ENCODE measurements at regions not wholly inside any gene's neighbourhood (a gene's known extent, or its start where the extent isn't known, plus 50 kb on each side); places are given as distances from the start of the nearest gene placed in this dataset.

DNA sequence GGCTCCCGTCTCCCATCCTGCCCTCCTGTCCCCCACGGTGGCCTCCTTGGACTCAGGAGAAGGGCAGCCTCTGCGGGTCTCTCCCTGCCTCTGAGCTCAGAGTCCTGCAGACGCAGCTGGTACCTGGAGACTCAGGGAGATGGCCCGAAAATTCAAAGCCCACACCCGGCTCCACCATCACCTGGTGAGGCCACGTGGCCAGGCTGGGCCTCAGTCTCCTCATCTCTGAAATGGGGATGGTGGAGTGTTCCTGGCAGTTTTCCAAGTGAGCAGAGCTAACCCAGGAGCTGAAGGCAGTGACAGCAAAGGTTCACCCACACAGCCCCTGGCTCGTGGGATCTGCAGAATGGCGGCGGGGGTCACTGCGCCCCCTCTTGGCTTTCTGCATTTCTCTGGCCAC lies 62.1 kb upstream of the RXRA start:
- no peaks in the 10 kb centered on the region for H3K9me3 ChIP-seq
- intact Hi-C loops (cut with DNase I) = no loop called here
- 75 to 79% methylated on average over 7 to 9 of the region's 11 CpGs for WGBS, 2 donors

DNA sequence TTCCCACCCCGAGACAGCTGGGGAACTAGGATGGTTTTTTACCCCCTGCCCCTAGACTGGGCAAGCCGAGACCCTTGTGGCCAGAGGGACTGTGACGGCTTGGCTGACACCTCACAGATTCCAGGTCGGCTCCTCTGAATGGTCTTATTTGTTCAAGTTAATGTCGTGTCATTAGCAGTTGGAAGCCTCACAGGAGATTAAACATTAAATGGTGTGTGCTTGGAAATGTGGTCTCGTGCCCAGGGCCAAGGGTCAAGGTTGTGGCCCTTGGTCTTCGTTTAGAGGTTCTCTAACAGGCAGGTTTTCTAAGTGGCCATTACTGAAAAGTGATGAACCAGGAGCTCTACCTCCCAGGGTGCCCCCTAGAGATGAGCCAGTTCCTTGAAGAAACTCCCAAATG lies 61.2 kb upstream of the RXRA start:
- Histone ChIP-seq H3K27ac (no peak overlapping the region), H3K36me3 (no peaks in the 10 kb centered on the region), H3K4me1 (no peaks in the 10 kb centered on the region), H3K27me3 (no peaks in the 10 kb centered on the region), H3K4me3 (replicated peaks in 1 of 3) (no peak overlapping the region), H3K9me3 (no peaks in the 10 kb centered on the region)
- intact Hi-C loops (cut with DNase I) = no loop called here
- WGBS, 2 donors = 92 to 97% methylated on average over 7 of the region's 7 CpGs
- TF ChIP-seq, protein P1, sequence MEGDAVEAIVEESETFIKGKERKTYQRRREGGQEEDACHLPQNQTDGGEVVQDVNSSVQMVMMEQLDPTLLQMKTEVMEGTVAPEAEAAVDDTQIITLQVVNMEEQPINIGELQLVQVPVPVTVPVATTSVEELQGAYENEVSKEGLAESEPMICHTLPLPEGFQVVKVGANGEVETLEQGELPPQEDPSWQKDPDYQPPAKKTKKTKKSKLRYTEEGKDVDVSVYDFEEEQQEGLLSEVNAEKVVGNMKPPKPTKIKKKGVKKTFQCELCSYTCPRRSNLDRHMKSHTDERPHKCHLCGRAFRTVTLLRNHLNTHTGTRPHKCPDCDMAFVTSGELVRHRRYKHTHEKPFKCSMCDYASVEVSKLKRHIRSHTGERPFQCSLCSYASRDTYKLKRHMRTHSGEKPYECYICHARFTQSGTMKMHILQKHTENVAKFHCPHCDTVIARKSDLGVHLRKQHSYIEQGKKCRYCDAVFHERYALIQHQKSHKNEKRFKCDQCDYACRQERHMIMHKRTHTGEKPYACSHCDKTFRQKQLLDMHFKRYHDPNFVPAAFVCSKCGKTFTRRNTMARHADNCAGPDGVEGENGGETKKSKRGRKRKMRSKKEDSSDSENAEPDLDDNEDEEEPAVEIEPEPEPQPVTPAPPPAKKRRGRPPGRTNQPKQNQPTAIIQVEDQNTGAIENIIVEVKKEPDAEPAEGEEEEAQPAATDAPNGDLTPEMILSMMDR (IDR thresholded peaks at IDR 0.05) = no peak
- TF ChIP-seq POLR2A (IDR thresholded peaks at IDR 0.05) = no peak
- no peak for DNase-seq

More for the DNA sequence above, 62.1 kb upstream of the RXRA start:
- Histone ChIP-seq H3K4me3 (replicated peaks in 1 of 3) (no peak overlapping the region), H3K4me1 (no peaks in the 10 kb centered on the region), H3K27ac (no peak overlapping the region), H3K27me3 (no peaks in the 10 kb centered on the region), H3K36me3 (no peaks in the 10 kb centered on the region)
- no peak for TF ChIP-seq POLR2A (IDR thresholded peaks at IDR 0.05)
- TF ChIP-seq, protein P1 (IDR thresholded peaks at IDR 0.05) = no peak
- DNase-seq = no peak

DNA sequence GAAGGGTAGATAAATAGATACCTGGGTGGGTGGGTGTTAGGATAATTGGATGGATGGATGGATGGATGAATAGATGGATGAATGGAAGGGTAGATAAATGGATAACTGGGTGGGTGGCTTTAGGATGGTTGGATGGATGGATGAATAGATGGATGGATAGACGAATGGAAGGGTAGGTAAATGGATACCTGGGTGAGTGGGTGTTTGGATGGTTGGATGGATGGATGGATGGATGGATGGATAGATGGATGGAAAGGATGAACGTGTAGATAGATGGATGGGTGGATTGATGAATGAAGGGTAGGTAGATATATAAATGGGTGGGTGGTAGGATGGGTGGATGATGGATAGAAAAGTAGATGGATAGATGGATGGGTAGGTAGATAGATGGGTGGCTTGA lies 59.8 kb upstream of the RXRA start:
- intact Hi-C loops (cut with DNase I) = no loop called here
- TF ChIP-seq, protein P1 (IDR thresholded peaks at IDR 0.05) = no peak
- no peak for TF ChIP-seq POLR2A (IDR thresholded peaks at IDR 0.05)

DNA sequence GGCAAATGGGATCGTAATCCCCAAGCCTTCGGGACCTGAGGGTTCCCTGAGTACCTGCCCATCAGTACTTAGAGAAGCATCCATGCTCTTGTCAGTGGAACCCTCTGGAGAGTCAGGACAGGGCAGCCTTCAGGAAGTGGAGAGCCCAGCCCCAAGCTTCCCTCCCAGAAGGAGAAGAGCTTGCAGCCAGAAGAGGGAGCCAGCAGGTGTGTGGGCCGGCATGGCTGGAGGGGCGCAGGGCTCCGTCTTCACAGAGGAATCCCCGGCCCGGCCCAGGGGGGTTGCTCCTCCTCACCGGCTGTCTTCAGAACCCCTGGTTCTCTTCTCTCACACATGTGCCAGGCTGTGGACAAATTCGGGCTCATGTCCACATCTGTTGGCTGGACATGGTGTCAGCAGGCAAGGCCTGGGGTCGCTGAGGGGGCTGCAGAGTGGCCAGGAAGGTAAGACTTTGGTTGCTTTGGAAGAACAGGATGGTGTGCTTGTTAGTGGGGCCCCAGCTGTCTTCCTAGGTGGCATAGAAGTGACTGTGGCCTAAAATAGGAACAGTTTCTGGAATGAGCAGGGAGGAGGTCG lies 58.9 kb upstream of the RXRA start:
- H3K9me3 ChIP-seq = no peaks in the 10 kb centered on the region
- DNase-seq = no peak
- 83 to 95% methylated on average over 8 to 10 of the region's 11 CpGs for WGBS, 2 donors
- no peak overlapping the region for H3K27ac ChIP-seq
- no peak overlapping the region for H3K4me3 ChIP-seq (replicated peaks in 1 of 3)
- intact Hi-C loops (cut with DNase I) = no loop called here
- no peak for TF ChIP-seq POLR2A (IDR thresholded peaks at IDR 0.05)
- TF ChIP-seq, protein P1 (IDR thresholded peaks at IDR 0.05) = no peak
- H3K27me3 ChIP-seq = no peaks in the 10 kb centered on the region
- no peaks in the 10 kb centered on the region for H3K36me3 ChIP-seq
- H3K4me1 ChIP-seq = peaks cover 0 to 18% of the 10 kb centered on the region in 2 donors

More for the DNA sequence above, 59.8 kb upstream of the RXRA start:
- peaks cover 0 to 8% of the 10 kb centered on the region in 2 donors for H3K4me1 ChIP-seq
- no peaks in the 10 kb centered on the region for H3K36me3 ChIP-seq
- H3K4me3 ChIP-seq (replicated peaks in 1 of 3) = no peak overlapping the region
- WGBS, 2 donors = 90 to 92% methylated on average over 2 of the region's 2 CpGs
- H3K27ac ChIP-seq = no peak overlapping the region
- H3K9me3 ChIP-seq = no peaks in the 10 kb centered on the region
- no peak for DNase-seq
- no peaks in the 10 kb centered on the region for H3K27me3 ChIP-seq

DNA sequence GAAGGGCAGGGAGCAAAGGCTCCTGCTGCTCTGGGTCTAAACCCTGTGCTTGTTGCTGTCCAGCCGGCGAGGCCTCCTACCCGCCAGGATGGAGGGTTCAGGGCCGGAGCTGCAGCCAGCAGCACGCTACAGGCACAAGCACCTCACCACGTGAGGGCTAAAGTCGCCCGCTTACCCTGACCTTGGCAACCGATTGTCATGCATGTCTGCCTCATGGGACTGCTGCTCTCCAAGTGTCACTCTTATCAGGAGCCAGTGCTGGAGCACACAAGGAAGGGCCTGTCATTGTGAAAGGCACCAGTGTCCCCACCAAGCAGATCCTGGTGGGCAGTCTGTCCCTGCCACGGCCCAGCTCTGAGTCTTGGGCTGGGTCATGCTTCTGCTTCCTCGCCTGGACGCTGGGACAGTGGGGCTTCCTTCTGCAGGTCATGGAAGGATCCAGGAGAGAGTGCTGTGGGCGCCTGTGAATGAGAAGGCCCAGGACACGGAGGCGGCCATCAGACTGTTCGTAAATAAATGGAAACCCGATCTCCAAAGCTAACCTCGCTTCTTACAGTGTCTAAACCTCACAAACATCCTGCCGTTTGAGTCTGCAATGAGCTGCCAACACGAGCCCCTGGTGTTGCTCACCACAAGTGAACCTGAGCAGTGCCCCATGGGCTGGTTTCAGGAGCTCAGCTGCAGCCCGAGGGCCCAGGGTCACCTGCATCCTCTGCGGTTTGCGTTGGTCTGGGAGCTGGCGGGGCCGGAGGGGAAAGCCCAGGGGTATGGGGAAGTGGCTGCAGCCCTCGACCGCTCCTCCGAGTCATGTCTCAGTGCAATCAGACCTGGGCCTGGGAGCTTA lies 58.2 kb upstream of the RXRA start:
- H3K9me3 ChIP-seq = no peaks in the 10 kb centered on the region
- H3K4me1 ChIP-seq = peaks cover 0 to 21% of the 10 kb centered on the region in 2 donors
- 85 to 89% methylated on average over 10 to 28 of the region's 28 CpGs for WGBS, 2 donors
- H3K4me3 ChIP-seq (replicated peaks in 1 of 3) = no peak overlapping the region
- TF ChIP-seq, protein P1 (IDR thresholded peaks at IDR 0.05) = no peak
- H3K27me3 ChIP-seq = no peaks in the 10 kb centered on the region
- intact Hi-C loops (cut with DNase I) = no loop called here
- no peaks in the 10 kb centered on the region for H3K36me3 ChIP-seq
- DNase-seq = no peak
- H3K27ac ChIP-seq = no peak overlapping the region

Measured in thyroid gland (tissue), 4 donors.